ENCODE measurements at regions not wholly inside any gene's neighbourhood (a gene's known extent, or its start where the extent isn't known, plus 50 kb on each side); places are given as distances from the start of the nearest gene placed in this dataset.
"Not testable (repeated sequence)": the region's sequence is repeated elsewhere in the genome, so short reads cannot be mapped to it uniquely, and the experiment has no call there.

GRCh38 chr2:166758956-166759355 is 129.3 kb upstream of the XIRP2 start:
- no peak overlapping the region for H3K4me3 ChIP-seq
- in situ Hi-C loops (cut with MboI; ENCODE audit: low sequenced_read_pairs in 4 of 4) (no loop called here), intact Hi-C loops (cut with DNase I; ENCODE audit: low total_unique reads) (no loop called here)
- no peaks in the 10 kb centered on the region for H3K36me3 ChIP-seq
- no peak for TF ChIP-seq CTCF (IDR thresholded peaks at IDR 0.05 in 4 of 5, conservative IDR thresholded peaks at IDR 0.05 in 1 of 5)
- TF ChIP-seq POLR2A (IDR thresholded peaks at IDR 0.05) = no peak
- no peak for DNase-seq
- no peak overlapping the region for H3K27ac ChIP-seq
- no peak for ATAC-seq
- H3K4me1 ChIP-seq = no peaks in the 10 kb centered on the region
- H3K27me3 ChIP-seq = no peaks in the 10 kb centered on the region
- H3K9me3 ChIP-seq = no peaks in the 10 kb centered on the region

- in situ Hi-C loops (cut with MboI; ENCODE audit: low sequenced_read_pairs in 4 of 4) = no loop called here
- no peaks in the 10 kb centered on the region for H3K36me3 ChIP-seq
- no peak for TF ChIP-seq POLR2A (IDR thresholded peaks at IDR 0.05)
- no peak for ATAC-seq
- H3K4me1 ChIP-seq = no peaks in the 10 kb centered on the region
- intact Hi-C loops (cut with DNase I; ENCODE audit: low total_unique reads) = no loop called here
- no peaks in the 10 kb centered on the region for H3K27me3 ChIP-seq
- H3K27ac ChIP-seq = no peak overlapping the region
- no peak overlapping the region for H3K4me3 ChIP-seq
- DNase-seq = no peak
- H3K9me3 ChIP-seq = no peaks in the 10 kb centered on the region
These were observed 137.7 kb upstream of the XIRP2 start for GRCh38 chr2:166750624-166751023.

- H3K4me1 ChIP-seq; H3K4me3 ChIP-seq; DNase-seq; ATAC-seq; intact Hi-C loops (cut with DNase I; ENCODE audit: low total_unique reads); in situ Hi-C loops (cut with MboI; ENCODE audit: low sequenced_read_pairs in 4 of 4); H3K27me3 ChIP-seq; H3K36me3 ChIP-seq; H3K27ac ChIP-seq: not testable (repeated sequence)
- H3K9me3 ChIP-seq = peaks cover 0 to 14% (median 9%) of the 10 kb centered on the region in 3 donors
These were observed 144.2 kb upstream of the XIRP2 start for GRCh38 chr2:166744117-166744516.

GRCh38 chr2:166743482-166743881 is 144.8 kb upstream of the XIRP2 start:
- ATAC-seq; in situ Hi-C loops (cut with MboI; ENCODE audit: low sequenced_read_pairs in 4 of 4); H3K27ac ChIP-seq; H3K36me3 ChIP-seq; DNase-seq; H3K4me3 ChIP-seq; H3K4me1 ChIP-seq; intact Hi-C loops (cut with DNase I; ENCODE audit: low total_unique reads); H3K27me3 ChIP-seq: not testable (repeated sequence)
- H3K9me3 ChIP-seq = peaks cover 0 to 14% (median 9%) of the 10 kb centered on the region in 3 donors

GRCh38 chr2:166727095-166727494 is 161.2 kb upstream of the XIRP2 start:
- Histone ChIP-seq H3K4me1 (no peaks in the 10 kb centered on the region), H3K4me3 (no peak overlapping the region), H3K27me3 (no peaks in the 10 kb centered on the region), H3K27ac (no peak overlapping the region), H3K9me3 (no peaks in the 10 kb centered on the region), H3K36me3 (no peaks in the 10 kb centered on the region)
- intact Hi-C loops (cut with DNase I; ENCODE audit: low total_unique reads) = no loop called here
- no peak for ATAC-seq
- in situ Hi-C loops (cut with MboI; ENCODE audit: low sequenced_read_pairs in 4 of 4) = no loop called here
- TF ChIP-seq CTCF (IDR thresholded peaks at IDR 0.05 in 4 of 5, conservative IDR thresholded peaks at IDR 0.05 in 1 of 5) = no peak
- no peak for TF ChIP-seq POLR2A (IDR thresholded peaks at IDR 0.05)
- DNase-seq = no peak

GRCh38 chr2:166725927-166726924 is 162.1 kb upstream of the XIRP2 start:
- in situ Hi-C loops (cut with MboI; ENCODE audit: low sequenced_read_pairs in 4 of 4) (no loop called here), intact Hi-C loops (cut with DNase I; ENCODE audit: low total_unique reads) (no loop called here)
- Histone ChIP-seq H3K36me3 (no peaks in the 10 kb centered on the region), H3K27me3 (no peaks in the 10 kb centered on the region), H3K9me3 (no peaks in the 10 kb centered on the region), H3K27ac (no peak overlapping the region), H3K4me3 (no peak overlapping the region), H3K4me1 (no peaks in the 10 kb centered on the region)
- ATAC-seq (no peak), DNase-seq (no peak)
- TF ChIP-seq CTCF (IDR thresholded peaks at IDR 0.05 in 4 of 5, conservative IDR thresholded peaks at IDR 0.05 in 1 of 5) = no peak
- no peak for TF ChIP-seq POLR2A (IDR thresholded peaks at IDR 0.05)
